ENCODE measurements at regions not wholly inside any gene's neighbourhood (a gene's known extent, or its start where the extent isn't known, plus 50 kb on each side); places are given as distances from the start of the nearest gene placed in this dataset.

GRCh38 chr2:117091041-117091837 lies 723.3 kb upstream of the DDX18 start:
- Histone ChIP-seq H3K9me3 (ENCODE audit: control insufficient read depth, insufficient read depth, low read depth, low read length) (no peaks in the 10 kb centered on the region), H3K27me3 (ENCODE audit: control insufficient read depth, insufficient read depth, low read length) (no peaks in the 10 kb centered on the region), H3K36me3 (ENCODE audit: control insufficient read depth, insufficient read depth, low read length) (no peaks in the 10 kb centered on the region), H3K9ac (ENCODE audit: insufficient read depth, low read length) (no peak overlapping the region), H3K4me1 (ENCODE audit: control insufficient read depth, extremely low read depth, insufficient read depth, low read length) (no peaks in the 10 kb centered on the region), H3K27ac (ENCODE audit: insufficient read depth, low read length) (no peak overlapping the region), H2AFZ (ENCODE audit: low read length) (no peak overlapping the region), H4K20me1 (ENCODE audit: control insufficient read depth, extremely low read depth, insufficient read depth, low read length) (no peaks in the 10 kb centered on the region), H3K4me3 (replicated peaks in 1 of 4; ENCODE audit: control extremely low read depth in 1 of 4, insufficient read depth in 1 of 4, low read depth in 3 of 4, low read length in 4 of 4) (no peak overlapping the region), H3K79me2 (ENCODE audit: control insufficient read depth, insufficient read depth, low read length) (no peaks in the 10 kb centered on the region), H3K4me2 (ENCODE audit: extremely low read depth, insufficient read depth, low read length) (no peak overlapping the region)
- TF ChIP-seq CTCF (conservative IDR thresholded peaks at IDR 0.05 in 1 of 2, IDR thresholded peaks at IDR 0.05 in 1 of 2; ENCODE audit: low read depth in 1 of 2, low read length in 2 of 2): no peak
- no peak for TF ChIP-seq EZH2 (IDR thresholded peaks at IDR 0.05; ENCODE audit: low read length, missing control alignments)
- DNase-seq (ENCODE audit: low read depth in 2 of 2): no peak

DNA sequence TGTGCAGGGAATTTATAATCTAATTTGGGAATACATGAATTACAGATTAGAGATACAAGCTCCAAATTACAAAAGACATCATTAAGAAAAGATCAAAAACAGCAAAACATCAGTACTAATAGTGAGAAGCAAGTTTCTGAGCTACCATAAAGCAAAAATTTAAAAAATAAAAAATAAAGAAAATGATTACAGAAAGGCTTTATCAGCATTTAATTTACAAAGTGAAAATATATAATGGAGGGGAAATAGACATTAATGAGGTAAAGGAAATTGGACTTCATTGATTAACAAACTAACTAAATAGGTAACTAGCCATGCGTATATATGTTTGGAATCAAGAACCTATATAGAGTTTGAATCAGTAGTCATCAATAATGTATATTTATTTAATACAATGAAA lies 712.9 kb upstream of the DDX18 start:
- H2AFZ ChIP-seq (ENCODE audit: low read length): no peak overlapping the region
- H4K20me1 ChIP-seq (ENCODE audit: control insufficient read depth, extremely low read depth, insufficient read depth, low read length): no peaks in the 10 kb centered on the region
- no peak overlapping the region for H3K4me3 ChIP-seq (replicated peaks in 1 of 4; ENCODE audit: control extremely low read depth in 1 of 4, insufficient read depth in 1 of 4, low read depth in 3 of 4, low read length in 4 of 4)
- H3K36me3 ChIP-seq (ENCODE audit: control insufficient read depth, insufficient read depth, low read length): no peaks in the 10 kb centered on the region
- no peaks in the 10 kb centered on the region for H3K27me3 ChIP-seq (ENCODE audit: control insufficient read depth, insufficient read depth, low read length)
- H3K4me2 ChIP-seq (ENCODE audit: extremely low read depth, insufficient read depth, low read length): no peak overlapping the region
- no peaks in the 10 kb centered on the region for H3K79me2 ChIP-seq (ENCODE audit: control insufficient read depth, insufficient read depth, low read length)
- no peaks in the 10 kb centered on the region for H3K9me3 ChIP-seq (ENCODE audit: control insufficient read depth, insufficient read depth, low read depth, low read length)
- no peak for DNase-seq (ENCODE audit: low read depth in 2 of 2)
- H3K9ac ChIP-seq (ENCODE audit: insufficient read depth, low read length): no peak overlapping the region
- no peak overlapping the region for H3K27ac ChIP-seq (ENCODE audit: insufficient read depth, low read length)
- TF ChIP-seq CTCF (conservative IDR thresholded peaks at IDR 0.05 in 1 of 2, IDR thresholded peaks at IDR 0.05 in 1 of 2; ENCODE audit: low read depth in 1 of 2, low read length in 2 of 2): no peak
- TF ChIP-seq EZH2 (IDR thresholded peaks at IDR 0.05; ENCODE audit: low read length, missing control alignments): no peak
- H3K4me1 ChIP-seq (ENCODE audit: control insufficient read depth, extremely low read depth, insufficient read depth, low read length): no peaks in the 10 kb centered on the region

GRCh38 chr2:117108741-117109267 lies 705.7 kb upstream of the DDX18 start:
- Histone ChIP-seq H2AFZ (ENCODE audit: low read length) (no peak overlapping the region), H3K4me2 (ENCODE audit: extremely low read depth, insufficient read depth, low read length) (no peak overlapping the region), H3K36me3 (ENCODE audit: control insufficient read depth, insufficient read depth, low read length) (no peaks in the 10 kb centered on the region), H3K27ac (ENCODE audit: insufficient read depth, low read length) (no peak overlapping the region), H3K79me2 (ENCODE audit: control insufficient read depth, insufficient read depth, low read length) (no peaks in the 10 kb centered on the region), H3K27me3 (ENCODE audit: control insufficient read depth, insufficient read depth, low read length) (no peaks in the 10 kb centered on the region), H4K20me1 (ENCODE audit: control insufficient read depth, extremely low read depth, insufficient read depth, low read length) (no peaks in the 10 kb centered on the region), H3K4me1 (ENCODE audit: control insufficient read depth, extremely low read depth, insufficient read depth, low read length) (no peaks in the 10 kb centered on the region), H3K9me3 (ENCODE audit: control insufficient read depth, insufficient read depth, low read depth, low read length) (no peaks in the 10 kb centered on the region), H3K4me3 (replicated peaks in 1 of 4; ENCODE audit: control extremely low read depth in 1 of 4, insufficient read depth in 1 of 4, low read depth in 3 of 4, low read length in 4 of 4) (no peak overlapping the region), H3K9ac (ENCODE audit: insufficient read depth, low read length) (no peak overlapping the region)
- TF ChIP-seq CTCF (conservative IDR thresholded peaks at IDR 0.05 in 1 of 2, IDR thresholded peaks at IDR 0.05 in 1 of 2; ENCODE audit: low read depth in 1 of 2, low read length in 2 of 2): no peak
- TF ChIP-seq EZH2 (IDR thresholded peaks at IDR 0.05; ENCODE audit: low read length, missing control alignments): no peak
- no peak for DNase-seq (ENCODE audit: low read depth in 2 of 2)

All from fibroblast of lung (primary cell).